ENCODE measurements at regions not wholly inside any gene's neighbourhood (a gene's known extent, or its start where the extent isn't known, plus 50 kb on each side); places are given as distances from the start of the nearest gene placed in this dataset.

- no peak for TF ChIP-seq CTCF (IDR thresholded peaks at IDR 0.05)
- TF ChIP-seq EZH2 (IDR thresholded peaks at IDR 0.05; ENCODE audit: borderline replicate concordance, insufficient read depth, low read depth, low read length, poor library complexity, severe bottlenecking): no peak
Measured at GRCh38 chr1:17907999-17908398, 152.9 kb downstream of the ACTL8 start.
